ENCODE measurements at regions not wholly inside any gene's neighbourhood (a gene's known extent, or its start where the extent isn't known, plus 50 kb on each side); places are given as distances from the start of the nearest gene placed in this dataset.

- no peak for TF ChIP-seq POLR2A (IDR thresholded peaks at IDR 0.05; ENCODE audit: low read length)
- TF ChIP-seq GATA1 (IDR thresholded peaks at IDR 0.05; ENCODE audit: low read depth, low read length) = no peak
Observed at GRCh38 chr18:29018976-29019375, 842.0 kb upstream of the CDH2 start.

Data from erythroblast (primary cell).